Ramos (cell line): ENCODE measurements at regions not wholly inside any gene's neighbourhood (a gene's known extent, or its start where the extent isn't known, plus 50 kb on each side); places are given as distances from the start of the nearest gene placed in this dataset.

Experiments used
- in situ Hi-C: fragments of 300-500 bp; cut with MboI; formaldehyde crosslinking; loops from one replicate; pipeline ENCODE4 v1.14.3; 2022; ENCODE audit warnings: low sequenced_read_pairs; ENCODE audit not compliant: unreplicated experiment

- in situ Hi-C loops = no loop called here
These were observed 209.8 kb upstream of the NUDT4 start for GRCh38 chr12:93167841-93168492.

GRCh38 chr12:93168751-93169150 lies 209.0 kb upstream of the NUDT4 start:
- in situ Hi-C loops = no loop called here

GRCh38 chr12:93169536-93169935 lies 208.2 kb upstream of the NUDT4 start:
- in situ Hi-C loops = no loop called here

GRCh38 chr12:93170928-93171327 lies 206.8 kb upstream of the NUDT4 start:
- in situ Hi-C loops = no loop called here

- in situ Hi-C loops = no loop called here
These were observed 204.4 kb upstream of the NUDT4 start for GRCh38 chr12:93173178-93173957.

- in situ Hi-C loops = no loop called here
These were observed 203.7 kb upstream of the NUDT4 start for GRCh38 chr12:93174048-93174447.

- in situ Hi-C loops = no loop called here
These were observed 203.3 kb upstream of the NUDT4 start for GRCh38 chr12:93174473-93174872.

- in situ Hi-C loops = no loop called here
These were observed 201.6 kb upstream of the NUDT4 start for GRCh38 chr12:93176165-93176564.

- in situ Hi-C loops = no loop called here
These were observed 201.1 kb upstream of the NUDT4 start for GRCh38 chr12:93176610-93177126.

GRCh38 chr12:93177208-93178153 lies 200.2 kb upstream of the NUDT4 start:
- in situ Hi-C loops = no loop called here

GRCh38 chr12:93178154-93178878 lies 199.4 kb upstream of the NUDT4 start:
- in situ Hi-C loops = no loop called here

- in situ Hi-C loops = no loop called here
These were observed 197.9 kb upstream of the NUDT4 start for GRCh38 chr12:93179792-93180191.

GRCh38 chr12:93180566-93180965 lies 197.2 kb upstream of the NUDT4 start:
- in situ Hi-C loops = no loop called here

GRCh38 chr12:93181409-93181965 lies 196.2 kb upstream of the NUDT4 start:
- in situ Hi-C loops = no loop called here

- in situ Hi-C loops = no loop called here
These were observed 193.6 kb upstream of the NUDT4 start for GRCh38 chr12:93183940-93184671.

GRCh38 chr12:93184672-93185368 lies 192.9 kb upstream of the NUDT4 start:
- in situ Hi-C loops = no loop called here

- in situ Hi-C loops = no loop called here
These were observed 192.4 kb upstream of the NUDT4 start for GRCh38 chr12:93185369-93185741.

GRCh38 chr12:93186131-93186530 lies 191.6 kb upstream of the NUDT4 start:
- in situ Hi-C loops = no loop called here
